ENCODE measurements at regions not wholly inside any gene's neighbourhood (a gene's known extent, or its start where the extent isn't known, plus 50 kb on each side); places are given as distances from the start of the nearest gene placed in this dataset.

DNA sequence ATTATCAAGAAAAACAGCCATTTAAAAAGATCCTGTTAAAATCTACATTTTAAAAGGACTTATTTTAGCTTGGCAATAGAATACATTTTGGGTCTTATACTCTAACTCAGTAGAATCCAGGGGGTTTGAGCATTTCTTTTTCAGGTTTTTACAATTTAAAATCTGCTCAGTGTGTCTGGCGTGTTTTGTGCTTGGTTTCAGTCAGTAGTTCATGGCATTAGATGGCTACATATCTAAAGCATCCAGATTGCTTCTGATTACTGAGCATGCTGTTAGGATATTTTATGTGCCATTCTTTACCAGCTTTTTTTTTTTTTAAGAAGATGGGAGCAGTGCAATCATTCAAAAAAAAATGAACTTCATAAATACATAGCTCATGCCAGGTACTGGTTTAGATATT, 566.1 kb upstream of the LARGE1 start:
- TF ChIP-seq, protein P1, sequence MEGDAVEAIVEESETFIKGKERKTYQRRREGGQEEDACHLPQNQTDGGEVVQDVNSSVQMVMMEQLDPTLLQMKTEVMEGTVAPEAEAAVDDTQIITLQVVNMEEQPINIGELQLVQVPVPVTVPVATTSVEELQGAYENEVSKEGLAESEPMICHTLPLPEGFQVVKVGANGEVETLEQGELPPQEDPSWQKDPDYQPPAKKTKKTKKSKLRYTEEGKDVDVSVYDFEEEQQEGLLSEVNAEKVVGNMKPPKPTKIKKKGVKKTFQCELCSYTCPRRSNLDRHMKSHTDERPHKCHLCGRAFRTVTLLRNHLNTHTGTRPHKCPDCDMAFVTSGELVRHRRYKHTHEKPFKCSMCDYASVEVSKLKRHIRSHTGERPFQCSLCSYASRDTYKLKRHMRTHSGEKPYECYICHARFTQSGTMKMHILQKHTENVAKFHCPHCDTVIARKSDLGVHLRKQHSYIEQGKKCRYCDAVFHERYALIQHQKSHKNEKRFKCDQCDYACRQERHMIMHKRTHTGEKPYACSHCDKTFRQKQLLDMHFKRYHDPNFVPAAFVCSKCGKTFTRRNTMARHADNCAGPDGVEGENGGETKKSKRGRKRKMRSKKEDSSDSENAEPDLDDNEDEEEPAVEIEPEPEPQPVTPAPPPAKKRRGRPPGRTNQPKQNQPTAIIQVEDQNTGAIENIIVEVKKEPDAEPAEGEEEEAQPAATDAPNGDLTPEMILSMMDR (IDR thresholded peaks at IDR 0.05) = no peak
- TF ChIP-seq POLR2A (IDR thresholded peaks at IDR 0.05) = no peak
- no peak for TF ChIP-seq POLR2AphosphoS5 (IDR thresholded peaks at IDR 0.05)
